ENCODE measurements at regions not wholly inside any gene's neighbourhood (a gene's known extent, or its start where the extent isn't known, plus 50 kb on each side); places are given as distances from the start of the nearest gene placed in this dataset.
"Not testable (repeated sequence)": the region's sequence is repeated elsewhere in the genome, so short reads cannot be mapped to it uniquely, and the experiment has no call there.

GRCh38 chr5:8825139-8825757 lies 720.6 kb downstream of the SEMA5A start:
- no peaks in the 10 kb centered on the region for H3K9me3 Mint-ChIP-seq
- H3K27me3 Mint-ChIP-seq (ENCODE audit: low read depth) = peaks cover 3% of the 10 kb centered on the region
- H3K4me3 Mint-ChIP-seq = no peak overlapping the region
- CTCF ChIA-PET = no interaction called here
- H3K27ac Mint-ChIP-seq = no peak overlapping the region
- intact Hi-C loops (cut with micrococcal nuclease) = no loop called here
- H3K36me3 Mint-ChIP-seq (ENCODE audit: low read depth) = no peaks in the 10 kb centered on the region
- H3K4me1 Mint-ChIP-seq (ENCODE audit: low read depth) = no peaks in the 10 kb centered on the region
- DNase-seq = no peak

- H3K4me1 Mint-ChIP-seq (ENCODE audit: low read depth) = no peaks in the 10 kb centered on the region
- peaks cover 3% of the 10 kb centered on the region for H3K27me3 Mint-ChIP-seq (ENCODE audit: low read depth)
- H3K36me3 Mint-ChIP-seq (ENCODE audit: low read depth) = no peaks in the 10 kb centered on the region
- no peak overlapping the region for H3K27ac Mint-ChIP-seq
- CTCF ChIA-PET = no interaction called here
- H3K4me3 Mint-ChIP-seq = no peak overlapping the region
- H3K9me3 Mint-ChIP-seq = no peaks in the 10 kb centered on the region
- intact Hi-C loops (cut with micrococcal nuclease) = no loop called here
- no peak for DNase-seq
Measured at GRCh38 chr5:8826508-8826907, 719.4 kb downstream of the SEMA5A start.

- DNase-seq = no peak
- CTCF ChIA-PET = no interaction called here
- H3K27ac Mint-ChIP-seq = no peak overlapping the region
- no peak overlapping the region for H3K4me3 Mint-ChIP-seq
- H3K27me3 Mint-ChIP-seq (ENCODE audit: low read depth) = peaks cover 3% of the 10 kb centered on the region
- peaks cover 2% of the 10 kb centered on the region for H3K9me3 Mint-ChIP-seq
- no peaks in the 10 kb centered on the region for H3K4me1 Mint-ChIP-seq (ENCODE audit: low read depth)
- H3K36me3 Mint-ChIP-seq (ENCODE audit: low read depth) = no peaks in the 10 kb centered on the region
- intact Hi-C loops (cut with micrococcal nuclease) = no loop called here
Measured at GRCh38 chr5:8827696-8828095, 718.2 kb downstream of the SEMA5A start.

GRCh38 chr5:8828596-8829322 lies 717.1 kb downstream of the SEMA5A start:
- intact Hi-C loops (cut with micrococcal nuclease) = no loop called here
- H3K9me3 Mint-ChIP-seq = peaks cover 3% of the 10 kb centered on the region
- no peaks in the 10 kb centered on the region for H3K36me3 Mint-ChIP-seq (ENCODE audit: low read depth)
- no peak for DNase-seq
- H3K27me3 Mint-ChIP-seq (ENCODE audit: low read depth) = peaks cover 3% of the 10 kb centered on the region
- no peak overlapping the region for H3K27ac Mint-ChIP-seq
- H3K4me3 Mint-ChIP-seq = no peak overlapping the region
- no peaks in the 10 kb centered on the region for H3K4me1 Mint-ChIP-seq (ENCODE audit: low read depth)
- CTCF ChIA-PET = no interaction called here

- DNase-seq = no peak
- intact Hi-C loops (cut with micrococcal nuclease) = no loop called here
- no peaks in the 10 kb centered on the region for H3K4me1 Mint-ChIP-seq (ENCODE audit: low read depth)
Measured at GRCh38 chr5:8829323-8830029, 716.4 kb downstream of the SEMA5A start.

GRCh38 chr5:8831251-8831650 lies 714.6 kb downstream of the SEMA5A start:
- Mint-ChIP-seq H3K27ac (no peak overlapping the region), H3K27me3 (ENCODE audit: low read depth) (peaks cover 3% of the 10 kb centered on the region), H3K4me1 (ENCODE audit: low read depth) (no peaks in the 10 kb centered on the region), H3K4me3 (no peak overlapping the region), H3K36me3 (ENCODE audit: low read depth) (no peaks in the 10 kb centered on the region), H3K9me3 (peaks cover 3% of the 10 kb centered on the region)
- DNase-seq = no peak
- intact Hi-C loops (cut with micrococcal nuclease) = no loop called here
- CTCF ChIA-PET = interaction anchor here (0.6 kb wide), 1 partner anchor 736 kb away, joined by 3 read pairs; no protein-coding TSS in a partner anchor

More at GRCh38 chr5:8829323-8830029, 716.4 kb downstream of the SEMA5A start:
- Mint-ChIP-seq H3K27ac (no peak overlapping the region), H3K36me3 (ENCODE audit: low read depth) (no peaks in the 10 kb centered on the region), H3K4me3 (no peak overlapping the region), H3K9me3 (peaks cover 3% of the 10 kb centered on the region), H3K27me3 (ENCODE audit: low read depth) (peaks cover 3% of the 10 kb centered on the region)
- CTCF ChIA-PET = no interaction called here

- Mint-ChIP-seq H3K36me3 (ENCODE audit: low read depth) (no peaks in the 10 kb centered on the region), H3K4me1 (ENCODE audit: low read depth) (no peaks in the 10 kb centered on the region), H3K9me3 (peaks cover 3% of the 10 kb centered on the region), H3K4me3 (no peak overlapping the region), H3K27ac (no peak overlapping the region), H3K27me3 (ENCODE audit: low read depth) (peaks cover 3% of the 10 kb centered on the region)
- no peak for DNase-seq
- CTCF ChIA-PET = interaction anchor here (0.6 kb wide), 1 partner anchor 736 kb away, joined by 3 read pairs; no protein-coding TSS in a partner anchor
- intact Hi-C loops (cut with micrococcal nuclease) = no loop called here
Measured at GRCh38 chr5:8831854-8832253, 714.0 kb downstream of the SEMA5A start.

GRCh38 chr5:8839361-8840055 lies 706.4 kb downstream of the SEMA5A start:
- intact Hi-C loops (cut with micrococcal nuclease) = no loop called here
- DNase-seq = no peak
- Mint-ChIP-seq H3K9me3 (peaks cover 3% of the 10 kb centered on the region), H3K4me3 (no peak overlapping the region), H3K36me3 (ENCODE audit: low read depth) (no peaks in the 10 kb centered on the region), H3K27me3 (ENCODE audit: low read depth) (no peaks in the 10 kb centered on the region), H3K27ac (no peak overlapping the region), H3K4me1 (ENCODE audit: low read depth) (no peaks in the 10 kb centered on the region)
- CTCF ChIA-PET = no interaction called here

GRCh38 chr5:8840237-8840636 lies 705.6 kb downstream of the SEMA5A start:
- no peaks in the 10 kb centered on the region for H3K36me3 Mint-ChIP-seq (ENCODE audit: low read depth)
- peaks cover 3% of the 10 kb centered on the region for H3K9me3 Mint-ChIP-seq
- intact Hi-C loops (cut with micrococcal nuclease) = no loop called here
- no peak for DNase-seq
- no peak overlapping the region for H3K4me3 Mint-ChIP-seq
- no peaks in the 10 kb centered on the region for H3K4me1 Mint-ChIP-seq (ENCODE audit: low read depth)
- CTCF ChIA-PET = no interaction called here
- no peaks in the 10 kb centered on the region for H3K27me3 Mint-ChIP-seq (ENCODE audit: low read depth)
- H3K27ac Mint-ChIP-seq = no peak overlapping the region

GRCh38 chr5:8840746-8841145 lies 705.1 kb downstream of the SEMA5A start:
- DNase-seq; H3K27me3 Mint-ChIP-seq (ENCODE audit: low read depth); H3K4me3 Mint-ChIP-seq; H3K9me3 Mint-ChIP-seq; CTCF ChIA-PET; H3K4me1 Mint-ChIP-seq (ENCODE audit: low read depth); intact Hi-C loops (cut with micrococcal nuclease); H3K36me3 Mint-ChIP-seq (ENCODE audit: low read depth); H3K27ac Mint-ChIP-seq: not testable (repeated sequence)

GRCh38 chr5:8842971-8843551 lies 702.8 kb downstream of the SEMA5A start:
- DNase-seq = no peak
- intact Hi-C loops (cut with micrococcal nuclease) = no loop called here
- no peaks in the 10 kb centered on the region for H3K36me3 Mint-ChIP-seq (ENCODE audit: low read depth)
- no peak overlapping the region for H3K27ac Mint-ChIP-seq
- H3K4me1 Mint-ChIP-seq (ENCODE audit: low read depth) = no peaks in the 10 kb centered on the region
- H3K27me3 Mint-ChIP-seq (ENCODE audit: low read depth) = no peaks in the 10 kb centered on the region
- no peak overlapping the region for H3K4me3 Mint-ChIP-seq
- CTCF ChIA-PET = no interaction called here
- peaks cover 3% of the 10 kb centered on the region for H3K9me3 Mint-ChIP-seq

- Mint-ChIP-seq H3K4me1 (ENCODE audit: low read depth) (no peaks in the 10 kb centered on the region), H3K9me3 (peaks cover 3% of the 10 kb centered on the region), H3K27ac (no peak overlapping the region), H3K4me3 (no peak overlapping the region), H3K27me3 (ENCODE audit: low read depth) (no peaks in the 10 kb centered on the region), H3K36me3 (ENCODE audit: low read depth) (no peaks in the 10 kb centered on the region)
- CTCF ChIA-PET = interaction anchor here (0.6 kb wide), 1 partner anchor 575 kb away, joined by 3 read pairs; no protein-coding TSS in a partner anchor
- intact Hi-C loops (cut with micrococcal nuclease) = no loop called here
- DNase-seq = no peak
Measured at GRCh38 chr5:8843771-8844170, 702.1 kb downstream of the SEMA5A start.

All from activated naive CD4-positive, alpha-beta T cell treated with anti-CD3 and anti-CD28 coated beads for 36 hours (primary cell).